Naive thymus-derived CD4-positive, alpha-beta T cell (primary cell): ENCODE measurements at regions not wholly inside any gene's neighbourhood (a gene's known extent, or its start where the extent isn't known, plus 50 kb on each side); places are given as distances from the start of the nearest gene placed in this dataset.

ENCODE experiments used
- ATAC-seq: fragments of 150-1000 bp; cut with Tn5 transposase; 2 replicates; pipeline ENCODE4 v1.10.0; 2021; ENCODE audit warnings: mild to moderate bottlenecking, moderate library complexity
- CTCF ChIA-PET: fragments of 350-600 bp; sonication (Branson Sonifier 250); formaldehyde crosslinking; loops from one replicate; lab custom pipeline; 2021; ENCODE audit warnings: antibody characterized with exemption; lab: Charles Lee
- POLR2A ChIA-PET: fragments of 350-600 bp; sonication (Branson Sonifier 250); formaldehyde crosslinking; loops from one replicate; lab custom pipeline; 2021; ENCODE audit warnings: antibody characterized with exemption, inconsistent platforms; lab: Charles Lee
- DNase-seq, 9 donors: peaks; one replicate each; pipeline versions ENCODE4 v3.0.0 to v3.0.0-alpha.2; 2020 to 2022; ENCODE audit warnings: mixed read lengths in 1 of 9
- H3K27ac ChIP-seq: one replicate; pipeline ENCODE4 v1.7.0; 2013; ENCODE audit warnings: mild to moderate bottlenecking, low read depth, low read length, moderate library complexity
- H3K27me3 ChIP-seq, 2 donors: one replicate each; pipeline ENCODE4 v1.7.0; 2013; ENCODE audit warnings: low read length in 2 of 2, mild to moderate bottlenecking in 2 of 2, moderate library complexity in 2 of 2; ENCODE audit not compliant: control insufficient read depth in 2 of 2, insufficient read depth in 2 of 2
- H3K36me3 ChIP-seq, 3 experiments: 1 replicate in 2 of 3; 2 replicates in 1 of 3; pipeline ENCODE4 v1.7.0; 2013; ENCODE audit warnings: low read length in 3 of 3, mild to moderate bottlenecking in 3 of 3, moderate library complexity in 1 of 3; ENCODE audit not compliant: insufficient read depth in 3 of 3, control insufficient read depth in 2 of 3
- H3K4me1 ChIP-seq, 2 donors: one replicate each; pipeline ENCODE4 v1.7.0; 2013; ENCODE audit warnings: low read length in 2 of 2, mild to moderate bottlenecking in 2 of 2, moderate library complexity in 1 of 2; ENCODE audit not compliant: control insufficient read depth in 2 of 2, insufficient read depth in 2 of 2
- H3K4me3 ChIP-seq: 2 replicates; pipeline ENCODE4 v1.7.0; 2013; ENCODE audit warnings: mild to moderate bottlenecking, low read length
- H3K9me3 ChIP-seq, 3 experiments: 1 replicate in 2 of 3; 2 replicates in 1 of 3; pipeline ENCODE4 v1.7.0; 2013; ENCODE audit warnings: low read length in 3 of 3; ENCODE audit not compliant: control insufficient read depth in 2 of 3
- H3K27ac Mint-ChIP-seq, 9 donors: one replicate each; pipeline ENCODE4 v1.8.0; 2020 to 2022; ENCODE audit warnings: mixed read lengths in 9 of 9, mild to moderate bottlenecking in 8 of 9, moderate library complexity in 5 of 9, inconsistent platforms in 2 of 9
- H3K27me3 Mint-ChIP-seq, 5 donors: one replicate each; pipeline ENCODE4 v1.8.0; 2021 to 2022; ENCODE audit warnings: mixed read lengths in 5 of 5, mild to moderate bottlenecking in 1 of 5
- H3K36me3 Mint-ChIP-seq, 5 donors: one replicate each; pipeline ENCODE4 v1.8.0; 2020 to 2022; ENCODE audit warnings: mixed read lengths in 5 of 5, mild to moderate bottlenecking in 3 of 5, inconsistent platforms in 1 of 5
- H3K4me1 Mint-ChIP-seq, 7 donors: one replicate each; pipeline ENCODE4 v1.8.0; 2020 to 2022; ENCODE audit warnings: mixed read lengths in 7 of 7, mild to moderate bottlenecking in 3 of 7, inconsistent platforms in 1 of 7
- H3K4me3 Mint-ChIP-seq, 10 donors: one replicate each; pipeline ENCODE4 v1.8.0; 2020 to 2022; ENCODE audit warnings: mild to moderate bottlenecking in 10 of 10, mixed read lengths in 10 of 10, moderate library complexity in 6 of 10, inconsistent platforms in 2 of 10
- H3K9me3 Mint-ChIP-seq, 11 donors: one replicate each; pipeline ENCODE4 v1.8.0; 2020 to 2022; ENCODE audit warnings: mixed read lengths in 11 of 11, mild to moderate bottlenecking in 4 of 11, inconsistent platforms in 1 of 11, moderate library complexity in 1 of 11
- intact Hi-C, 2 donors: fragments of 100-400 bp; cut with micrococcal nuclease; formaldehyde crosslinking; loops; one replicate each; pipeline ENCODE4 v1.15.1; 2023

- ChIA-PET POLR2A (no interaction called here), CTCF (no interaction called here)
- intact Hi-C loops = no loop called here
- Mint-ChIP-seq H3K27me3 (no peaks in the 10 kb centered on the region), H3K27ac (no peak overlapping the region), H3K4me1 (no peaks in the 10 kb centered on the region), H3K36me3 (no peaks in the 10 kb centered on the region), H3K9me3 (peaks cover 2 to 20% (median 12%) of the 10 kb centered on the region in 11 donors), H3K4me3 (no peak overlapping the region)
- H3K27ac ChIP-seq = no peak overlapping the region
- H3K9me3 ChIP-seq = no peaks in the 10 kb centered on the region
- H3K4me3 ChIP-seq = no peak overlapping the region
- no peaks in the 10 kb centered on the region for H3K4me1 ChIP-seq
- ATAC-seq = no peak
- DNase-seq = no peak
- H3K36me3 ChIP-seq = no peaks in the 10 kb centered on the region
- H3K27me3 ChIP-seq = no peaks in the 10 kb centered on the region
Measured at GRCh38 chr7:67595431-67596180, 599.0 kb downstream of the TYW1 start.

GRCh38 chr7:67597161-67597560 is 600.5 kb downstream of the TYW1 start:
- DNase-seq (no peak), ATAC-seq (no peak)
- Mint-ChIP-seq H3K27ac (no peak overlapping the region), H3K4me1 (no peaks in the 10 kb centered on the region), H3K4me3 (no peak overlapping the region), H3K36me3 (peaks cover 0 to 1% (median 0%) of the 10 kb centered on the region in 5 donors), H3K9me3 (peaks cover 2 to 25% (median 10%) of the 10 kb centered on the region in 11 donors), H3K27me3 (peaks cover 0 to 3% (median under 1%) of the 10 kb centered on the region in 5 donors)
- CTCF ChIA-PET = no interaction called here
- Histone ChIP-seq H3K36me3 (no peaks in the 10 kb centered on the region), H3K4me3 (no peak overlapping the region), H3K27ac (no peak overlapping the region), H3K9me3 (no peaks in the 10 kb centered on the region), H3K4me1 (no peaks in the 10 kb centered on the region), H3K27me3 (no peaks in the 10 kb centered on the region)
- POLR2A ChIA-PET = no interaction called here
- intact Hi-C loops = no loop called here

DNA sequence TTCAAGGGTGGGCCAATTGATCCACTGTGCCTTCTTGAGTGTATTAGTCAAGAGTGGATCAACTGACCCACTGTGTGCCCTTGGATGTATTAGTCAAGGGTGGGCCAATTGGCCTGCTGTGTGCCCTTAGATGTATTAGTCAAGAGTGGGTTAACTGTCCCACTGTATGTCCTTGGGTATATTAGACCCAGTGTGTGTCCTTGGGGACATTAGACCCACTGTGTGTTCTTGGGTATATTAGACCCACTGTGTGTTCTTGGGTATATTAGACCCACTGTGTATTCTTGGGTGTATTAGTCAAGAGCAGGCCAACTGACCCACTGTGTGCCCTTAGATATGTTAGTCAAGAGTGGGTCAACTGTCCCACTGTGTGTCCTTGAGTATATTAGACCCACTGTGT is 601.8 kb downstream of the TYW1 start:
- Histone ChIP-seq H3K4me1 (no peaks in the 10 kb centered on the region), H3K27me3 (no peaks in the 10 kb centered on the region), H3K9me3 (no peaks in the 10 kb centered on the region), H3K4me3 (no peak overlapping the region), H3K27ac (no peak overlapping the region), H3K36me3 (no peaks in the 10 kb centered on the region)
- CTCF ChIA-PET = no interaction called here
- H3K9me3 Mint-ChIP-seq = peaks cover 2 to 27% (median 13%) of the 10 kb centered on the region in 11 donors
- POLR2A ChIA-PET = no interaction called here
- H3K27me3 Mint-ChIP-seq = peaks cover 0 to 6% (median 4%) of the 10 kb centered on the region in 5 donors
- peaks cover 0 to 4% (median 0%) of the 10 kb centered on the region in 5 donors for H3K36me3 Mint-ChIP-seq
- H3K27ac Mint-ChIP-seq = no peak overlapping the region
- DNase-seq = no peak
- H3K4me1 Mint-ChIP-seq = no peaks in the 10 kb centered on the region
- ATAC-seq = no peak
- intact Hi-C loops = no loop called here
- no peak overlapping the region for H3K4me3 Mint-ChIP-seq

DNA sequence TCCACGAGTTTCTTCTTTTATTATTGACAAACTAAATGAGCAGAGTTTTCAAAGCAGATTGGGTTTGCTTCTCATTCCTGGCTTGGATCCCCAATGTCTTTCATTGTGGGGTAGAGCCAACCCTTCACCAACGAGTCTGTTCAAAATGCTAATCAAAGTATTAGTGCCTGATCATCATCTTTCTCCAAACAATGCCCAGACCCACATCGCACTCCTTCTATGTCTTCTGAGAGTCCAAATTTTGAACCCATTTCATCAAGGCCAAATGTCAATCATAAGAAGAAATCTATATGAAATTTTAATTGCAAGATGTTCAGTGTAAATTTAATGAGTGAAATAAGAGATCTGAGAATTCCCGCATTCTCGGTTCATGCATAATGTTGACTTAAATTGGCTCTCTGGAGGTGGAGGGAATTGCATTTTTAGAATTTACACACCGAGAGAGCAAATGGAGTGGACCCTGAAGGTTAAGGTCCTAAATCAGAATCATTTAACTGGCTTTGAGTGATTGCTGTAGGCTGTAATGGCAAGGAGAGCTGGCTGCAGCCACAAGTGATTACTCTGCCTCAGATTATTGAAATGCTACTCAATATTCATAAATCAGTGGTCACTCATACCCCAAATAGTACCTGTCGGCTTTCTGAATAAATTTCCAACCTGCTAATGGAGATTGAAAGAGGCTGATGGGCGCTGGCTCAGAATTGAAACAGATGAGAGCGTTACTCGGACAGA is 602.9 kb downstream of the TYW1 start:
- Histone ChIP-seq H3K4me3 (no peak overlapping the region), H3K27me3 (no peaks in the 10 kb centered on the region), H3K9me3 (no peaks in the 10 kb centered on the region), H3K36me3 (no peaks in the 10 kb centered on the region), H3K27ac (no peak overlapping the region), H3K4me1 (no peaks in the 10 kb centered on the region)
- no peak overlapping the region for H3K27ac Mint-ChIP-seq
- H3K27me3 Mint-ChIP-seq = peaks cover 0 to 6% (median 4%) of the 10 kb centered on the region in 5 donors
- H3K4me3 Mint-ChIP-seq = no peak overlapping the region
- CTCF ChIA-PET = no interaction called here
- POLR2A ChIA-PET = no interaction called here
- H3K4me1 Mint-ChIP-seq = no peaks in the 10 kb centered on the region
- ATAC-seq (no peak), DNase-seq (no peak)
- intact Hi-C loops = no loop called here
- peaks cover 2 to 37% (median 12%) of the 10 kb centered on the region in 11 donors for H3K9me3 Mint-ChIP-seq
- H3K36me3 Mint-ChIP-seq = peaks cover 0 to 4% (median 0%) of the 10 kb centered on the region in 5 donors

- H3K27me3 Mint-ChIP-seq = peaks cover 0 to 6% (median 4%) of the 10 kb centered on the region in 5 donors
- no peaks in the 10 kb centered on the region for H3K4me1 Mint-ChIP-seq
- peaks cover 0 to 11% (median 0%) of the 10 kb centered on the region in 5 donors for H3K36me3 Mint-ChIP-seq
- no peak overlapping the region for H3K27ac ChIP-seq
- POLR2A ChIA-PET = no interaction called here
- H3K9me3 Mint-ChIP-seq = peaks cover 7 to 48% (median 22%) of the 10 kb centered on the region in 11 donors
- peaks cover 0 to 9% (median 0%) of the 10 kb centered on the region in 3 experiments for H3K9me3 ChIP-seq
- H3K4me3 ChIP-seq = no peak overlapping the region
- no peak overlapping the region for H3K4me3 Mint-ChIP-seq
- intact Hi-C loops = no loop called here
- H3K27me3 ChIP-seq = no peaks in the 10 kb centered on the region
- H3K4me1 ChIP-seq = no peaks in the 10 kb centered on the region
- CTCF ChIA-PET = no interaction called here
- DNase-seq = no peak
- no peaks in the 10 kb centered on the region for H3K36me3 ChIP-seq
- no peak for ATAC-seq
- H3K27ac Mint-ChIP-seq = no peak overlapping the region
Measured at GRCh38 chr7:67602246-67602887, 605.7 kb downstream of the TYW1 start.

DNA sequence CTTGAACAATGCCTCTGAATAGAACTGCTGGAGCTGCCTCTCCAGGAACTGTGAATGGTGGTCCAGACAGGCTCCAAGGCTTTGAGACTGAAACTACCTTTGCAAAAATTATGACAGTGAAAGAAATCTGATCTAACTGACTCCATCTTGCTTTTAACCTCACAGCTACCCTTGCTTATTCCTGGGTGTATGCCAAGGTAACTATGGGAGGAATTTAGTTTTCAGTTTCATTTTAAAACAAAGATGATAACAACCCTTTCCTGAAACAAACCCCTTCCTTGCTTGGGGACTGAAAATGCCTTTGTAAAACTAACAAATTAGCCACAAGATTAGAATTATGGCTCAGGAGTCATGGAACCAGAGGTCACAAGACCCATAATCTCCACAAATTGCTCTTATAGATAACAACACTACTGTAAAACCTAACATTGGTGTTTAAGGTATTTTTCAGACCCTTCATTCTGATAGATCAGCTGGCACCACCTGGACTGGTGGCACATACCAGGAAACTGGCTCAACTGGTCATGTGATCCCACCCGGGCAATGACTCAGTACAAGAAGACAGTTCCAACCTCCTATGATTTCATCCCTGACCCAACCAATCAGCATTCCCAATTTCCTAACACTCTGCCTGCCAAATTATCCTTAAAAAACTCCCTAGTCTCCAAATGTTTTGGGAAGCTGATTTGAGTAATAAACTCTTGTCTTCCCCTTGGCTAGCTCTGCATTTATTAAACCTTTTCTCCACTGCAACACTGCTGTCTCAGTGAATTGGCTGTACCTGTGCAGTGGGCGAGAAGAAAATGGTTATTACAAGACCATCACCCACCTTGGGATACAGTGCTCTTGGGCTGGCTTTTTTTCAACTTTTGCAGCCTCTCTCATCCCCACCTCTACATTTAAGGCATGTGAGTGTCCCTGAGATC is 608.1 kb downstream of the TYW1 start:
- Histone ChIP-seq H3K27me3 (no peaks in the 10 kb centered on the region), H3K27ac (no peak overlapping the region), H3K36me3 (no peaks in the 10 kb centered on the region), H3K4me1 (no peaks in the 10 kb centered on the region), H3K9me3 (peaks cover 0 to 9% (median 0%) of the 10 kb centered on the region in 3 experiments), H3K4me3 (no peak overlapping the region)
- H3K4me1 Mint-ChIP-seq = no peaks in the 10 kb centered on the region
- intact Hi-C loops = no loop called here
- no peak for ATAC-seq
- H3K27ac Mint-ChIP-seq = no peak overlapping the region
- peaks cover 0 to 11% (median 0%) of the 10 kb centered on the region in 5 donors for H3K36me3 Mint-ChIP-seq
- POLR2A ChIA-PET = no interaction called here
- CTCF ChIA-PET = no interaction called here
- H3K4me3 Mint-ChIP-seq = no peak overlapping the region
- peaks cover 6 to 48% (median 25%) of the 10 kb centered on the region in 11 donors for H3K9me3 Mint-ChIP-seq
- DNase-seq = no peak
- peaks cover 0 to 6% (median 4%) of the 10 kb centered on the region in 5 donors for H3K27me3 Mint-ChIP-seq
